Endothelial cell of umbilical vein (primary cell): ENCODE measurements at regions not wholly inside any gene's neighbourhood (a gene's known extent, or its start where the extent isn't known, plus 50 kb on each side); places are given as distances from the start of the nearest gene placed in this dataset.

ENCODE experiments used
- BruUV-seq: library from RNA; stranded (reverse); fragments of 400-500 nt; replicated peaks from 2 replicates; lab custom pipeline; 2021; lab: Mats Ljungman, UMichigan
- CTCF ChIA-PET: fragments of 300-600, 350-600 bp; sonication (Branson Sonifier 250); formaldehyde crosslinking; loops from one replicate; lab custom pipeline; 2021; ENCODE audit warnings: antibody characterized with exemption, inconsistent platforms; lab: Charles Lee
- POLR2A ChIA-PET: fragments of 300-600, 350-600 bp; sonication (Branson Sonifier 250); formaldehyde crosslinking; loops from one replicate; lab custom pipeline; 2021; ENCODE audit warnings: antibody characterized with exemption, inconsistent platforms; lab: Charles Lee
- DNase-seq: peaks from one replicate; pipeline ENCODE4 v3.0.0-alpha.2; 2011; ENCODE audit warnings: low read depth, low spot score
- FAIRE-seq: peaks from 2 replicates; lab custom pipeline; 2011; peaks lifted over from hg19 to GRCh38; lab: Jason Lieb, UNC
- H2AFZ ChIP-seq: 2 replicates; pipeline ENCODE4 v1.6.0; 2012; ENCODE audit warnings: low read depth, low read length, control low read depth, inconsistent platforms
- H3K27ac ChIP-seq: 2 replicates; pipeline ENCODE4 v1.5.1; 2011; ENCODE audit warnings: low read depth, mild to moderate bottlenecking, control low read depth, low read length, moderate library complexity; ENCODE audit not compliant: insufficient read depth
- H3K27me3 ChIP-seq, 2 experiments: 2 replicates each; pipeline versions ENCODE4 v1.6.0 to v1.6.1; 2011; ENCODE audit warnings: low read length in 2 of 2, mixed read lengths in 1 of 2; ENCODE audit not compliant: control insufficient read depth in 2 of 2, insufficient read depth in 2 of 2
- H3K36me3 ChIP-seq, 2 experiments: 2 replicates in 1 of 2; 3 replicates in 1 of 2; pipeline ENCODE4 v1.5.1; 2011; ENCODE audit warnings: low read length in 2 of 2, mild to moderate bottlenecking in 1 of 2, moderate library complexity in 1 of 2; ENCODE audit not compliant: control insufficient read depth in 2 of 2, insufficient read depth in 2 of 2; ENCODE audit errors: extremely low read depth in 1 of 2
- H3K4me1 ChIP-seq: 3 replicates; pipeline ENCODE4 v1.5.1; 2011; ENCODE audit warnings: mild to moderate bottlenecking, low read length; ENCODE audit not compliant: control insufficient read depth, insufficient read depth; ENCODE audit errors: extremely low read depth
- H3K4me2 ChIP-seq: 2 replicates; pipeline ENCODE4 v1.6.1; 2011; ENCODE audit warnings: low read length, control low read depth, mixed read lengths; ENCODE audit not compliant: insufficient read depth
- H3K4me3 ChIP-seq, 3 experiments: fragments of 200-600 bp in 1 of 3; sonication (generic), shearing (Covaris generic) in 1 of 3; replicated peaks in 1 of 3; 2 replicates each; pipeline ENCODE4 v1.5.1; 2011 to 2016; ENCODE audit warnings: control low read depth in 3 of 3, low read length in 3 of 3, mild to moderate bottlenecking in 2 of 3, inconsistent platforms in 1 of 3, low read depth in 1 of 3, moderate library complexity in 1 of 3; ENCODE audit not compliant: insufficient read depth in 1 of 3
- H3K79me2 ChIP-seq: 2 replicates; pipeline ENCODE4 v1.6.0; 2012; ENCODE audit warnings: low read length, inconsistent platforms; ENCODE audit not compliant: control insufficient read depth, insufficient read depth
- H3K9ac ChIP-seq: replicated peaks from 2 replicates; pipeline ENCODE3; 2011; ENCODE audit warnings: low read length, control low read depth; ENCODE audit not compliant: insufficient read depth; ENCODE audit errors: extremely low read depth
- H3K9me1 ChIP-seq: replicated peaks from 3 replicates; pipeline ENCODE4 v1.6.0; 2011; ENCODE audit warnings: mild to moderate bottlenecking, low read length; ENCODE audit not compliant: control insufficient read depth, insufficient read depth; ENCODE audit errors: extremely low read depth
- H3K9me3 ChIP-seq: replicated peaks from 2 replicates; pipeline ENCODE4 v1.5.1; 2012; ENCODE audit warnings: low read length, inconsistent platforms; ENCODE audit not compliant: control insufficient read depth, insufficient read depth
- H4K20me1 ChIP-seq: replicated peaks from 2 replicates; pipeline ENCODE3; 2011; ENCODE audit warnings: mild to moderate bottlenecking, low read length; ENCODE audit not compliant: control insufficient read depth, insufficient read depth; ENCODE audit errors: extremely low read depth
- CTCF ChIP-seq, 2 donors: IDR thresholded peaks; 1 replicate in 1 of 2; 2 replicates in 1 of 2; pipeline ENCODE4 v1.5.1; 2011; ENCODE audit warnings: low read length in 2 of 2, mild to moderate bottlenecking in 2 of 2, moderate library complexity in 2 of 2, control low read depth in 1 of 2, inconsistent platforms in 1 of 2, low read depth in 1 of 2; ENCODE audit not compliant: insufficient read depth in 1 of 2; ENCODE audit errors: extremely low read depth in 1 of 2
- EZH2 ChIP-seq: IDR thresholded peaks from 2 replicates; pipeline ENCODE4 v1.6.1; 2012; ENCODE audit warnings: borderline replicate concordance, low read depth, mild to moderate bottlenecking, moderate library complexity, low read length, inconsistent platforms; ENCODE audit not compliant: severe bottlenecking
- GATA2 ChIP-seq: IDR thresholded peaks from 2 replicates; pipeline ENCODE4 v1.7.0; 2011; ENCODE audit warnings: low read depth, mild to moderate bottlenecking, moderate library complexity, mixed read lengths, low read length; ENCODE audit not compliant: insufficient read length, insufficient read depth
- MAX ChIP-seq: IDR thresholded peaks from 2 replicates; pipeline ENCODE4 v1.6.1; 2011; ENCODE audit not compliant: insufficient read depth, insufficient read length
- POLR2A ChIP-seq: IDR thresholded peaks from 2 replicates; pipeline ENCODE4 v1.6.1; 2012; ENCODE audit warnings: low read depth, mild to moderate bottlenecking, control low read depth, low read length
- POLR2AphosphoS5 ChIP-seq: IDR thresholded peaks from 2 replicates; pipeline ENCODE4 v1.6.1; 2012; ENCODE audit warnings: low read depth, mild to moderate bottlenecking, control low read depth, low read length, moderate library complexity; ENCODE audit not compliant: insufficient read depth
- dilution Hi-C: fragments of 300-500 bp; cut with MboI; formaldehyde crosslinking; loops from one replicate; pipeline ENCODE4 v1.15.0; 2019; ENCODE audit warnings: low sequenced_read_pairs; ENCODE audit not compliant: extremely low pct_ligation_motif_present
- intact Hi-C: fragments of 100-400 bp; cut with micrococcal nuclease; formaldehyde crosslinking; loops from one replicate; pipeline ENCODE4 v1.10.0; 2022

- Histone ChIP-seq H3K9ac (no peak overlapping the region), H3K9me1 (no peaks in the 10 kb centered on the region), H3K4me1 (no peaks in the 10 kb centered on the region), H3K36me3 (no peaks in the 10 kb centered on the region), H3K27ac (no peak overlapping the region), H3K4me3 (no peak overlapping the region), H3K4me2 (no peak overlapping the region), H3K9me3 (no peaks in the 10 kb centered on the region), H4K20me1 (no peaks in the 10 kb centered on the region), H2AFZ (no peak overlapping the region), H3K27me3 (no peaks in the 10 kb centered on the region), H3K79me2 (no peaks in the 10 kb centered on the region)
- CTCF ChIA-PET, result interaction anchor here (1.9 kb wide), 1 partner anchor 81 kb away, joined by 5 read pairs; no protein-coding TSS in a partner anchor
- POLR2A ChIA-PET, result no interaction called here
- FAIRE-seq (no peak), DNase-seq (no peak)
- dilution Hi-C loops, result no loop called here
- intact Hi-C loops, result no loop called here
- BruUV-seq, result no TSS peak
- no peak for TF ChIP-seq POLR2AphosphoS5
- TF ChIP-seq EZH2, result no peak
- TF ChIP-seq GATA2, result no peak
- no peak for TF ChIP-seq POLR2A
- TF ChIP-seq CTCF (IDR thresholded peaks at IDR 0.05; ENCODE audit: extremely low read depth in 1 of 2, insufficient read depth in 1 of 2, low read depth in 1 of 2, low read length in 2 of 2), result no peak
- TF ChIP-seq MAX, result no peak
Measured at GRCh38 chr9:89684218-89684617, 79.4 kb downstream of the GADD45G start.
